ENCODE measurements at regions not wholly inside any gene's neighbourhood (a gene's known extent, or its start where the extent isn't known, plus 50 kb on each side); places are given as distances from the start of the nearest gene placed in this dataset.

GRCh38 chr16:62190426-62190825 lies 154.2 kb upstream of the CDH8 start:
- ATAC-seq (no peak), DNase-seq (ENCODE audit: low spot score) (no peak)
- intact Hi-C loops (cut with DNase I), result no loop called here

GRCh38 chr16:62177351-62178203 lies 141.3 kb upstream of the CDH8 start:
- intact Hi-C loops (cut with DNase I), result no loop called here
- no peak for DNase-seq (ENCODE audit: low spot score)
- no peak for ATAC-seq

DNA sequence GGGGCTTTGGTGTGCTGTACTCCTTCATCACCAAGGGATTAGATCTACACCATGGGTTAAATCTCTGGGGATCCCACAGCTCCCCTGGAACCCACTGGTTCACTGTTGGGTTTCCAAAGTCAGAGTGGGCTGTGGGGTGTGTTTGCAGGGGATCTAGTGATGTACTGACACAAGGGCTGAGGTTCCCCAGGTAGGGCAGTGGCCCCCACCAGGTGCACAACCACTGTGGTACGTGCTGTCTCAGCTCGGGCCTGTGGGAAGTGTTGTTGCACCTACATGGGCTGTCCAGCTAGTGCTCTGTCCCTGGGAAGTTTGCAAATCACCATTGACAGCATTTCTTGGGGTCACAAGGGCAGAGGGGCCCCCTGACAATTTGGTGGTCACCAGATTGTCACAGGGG lies 134.4 kb upstream of the CDH8 start:
- no peak for DNase-seq (ENCODE audit: low spot score)
- intact Hi-C loops (cut with DNase I), result no loop called here
- ATAC-seq, result no peak

GRCh38 chr16:62167551-62167950 lies 131.3 kb upstream of the CDH8 start:
- intact Hi-C loops (cut with DNase I), result no loop called here
- DNase-seq (ENCODE audit: low spot score) (no peak), ATAC-seq (no peak)

DNA sequence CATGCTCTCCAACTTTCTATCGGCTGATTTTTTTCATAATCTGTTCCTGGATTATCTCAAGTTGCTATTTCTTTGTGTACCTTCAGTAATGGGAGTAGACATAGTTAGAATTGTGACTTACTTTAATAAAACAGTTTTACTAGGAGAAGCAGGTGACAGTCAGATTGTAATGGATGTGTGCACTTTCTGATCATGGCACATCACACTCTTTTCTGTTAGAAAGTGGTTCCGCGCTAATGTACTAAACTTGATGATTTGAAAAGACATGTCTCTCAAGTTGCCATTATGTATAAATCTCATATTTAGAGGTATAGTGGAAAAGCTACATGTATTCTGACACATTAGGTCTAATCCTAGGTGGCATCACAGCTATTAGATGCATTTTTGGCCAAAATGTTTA lies 121.3 kb upstream of the CDH8 start:
- no peak for DNase-seq (ENCODE audit: low spot score)
- ATAC-seq, result no peak
- intact Hi-C loops (cut with DNase I), result no loop called here

- no peak for DNase-seq (ENCODE audit: low spot score)
- no peak for ATAC-seq
- intact Hi-C loops (cut with DNase I), result no loop called here
These were observed 120.7 kb upstream of the CDH8 start for GRCh38 chr16:62156971-62157370.

- intact Hi-C loops (cut with DNase I), result no loop called here
- ATAC-seq (no peak), DNase-seq (ENCODE audit: low spot score) (no peak)
These were observed 113.4 kb upstream of the CDH8 start for GRCh38 chr16:62149631-62150030.

DNA sequence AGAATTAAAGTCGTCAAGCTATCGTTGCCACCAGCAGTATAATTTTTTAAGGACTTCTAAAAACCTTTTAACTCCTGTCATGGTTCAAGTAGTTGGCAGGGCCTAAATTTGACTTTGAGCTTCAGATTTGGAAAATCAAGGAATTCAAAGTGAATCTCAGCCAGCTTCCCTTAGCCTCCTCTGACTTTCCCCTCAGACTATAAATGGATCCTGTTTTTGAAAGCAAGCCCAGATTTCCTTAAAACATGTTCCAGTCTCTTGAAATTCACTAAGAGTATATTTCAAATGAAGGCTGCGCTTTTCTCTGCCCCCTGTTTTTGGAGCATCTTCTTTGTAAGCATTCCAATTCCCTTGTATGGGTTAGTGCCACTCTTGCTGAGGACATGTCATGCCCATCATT lies 101.8 kb upstream of the CDH8 start:
- ATAC-seq, result no peak
- intact Hi-C loops (cut with DNase I), result no loop called here
- no peak for DNase-seq (ENCODE audit: low spot score)

- intact Hi-C loops (cut with DNase I), result no loop called here
- ATAC-seq (no peak), DNase-seq (ENCODE audit: low spot score) (no peak)
These were observed 99.7 kb upstream of the CDH8 start for GRCh38 chr16:62135911-62136310.

- no peak for ATAC-seq
- intact Hi-C loops (cut with DNase I), result no loop called here
- no peak for DNase-seq (ENCODE audit: low spot score)
These were observed 99.2 kb upstream of the CDH8 start for GRCh38 chr16:62135446-62135845.

DNA sequence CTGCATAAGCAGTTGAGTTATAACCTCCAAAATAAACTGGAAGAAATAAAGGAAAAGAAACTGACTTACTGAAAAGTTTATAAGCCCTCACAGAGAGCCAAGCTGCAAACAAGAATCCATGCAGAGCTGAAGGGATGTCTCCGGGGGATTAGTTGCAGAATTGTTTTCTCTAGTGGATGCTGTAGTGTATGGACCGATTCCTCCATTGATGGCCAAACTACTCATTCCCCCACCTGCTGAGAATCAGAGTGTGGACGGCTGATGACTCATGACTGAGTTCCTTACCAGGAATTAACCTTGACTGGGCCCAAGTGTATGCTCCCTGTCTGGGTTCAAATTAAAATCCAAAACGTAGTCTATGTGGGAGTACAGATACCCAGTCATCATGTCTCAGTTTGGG lies 93.9 kb upstream of the CDH8 start:
- ATAC-seq (no peak), DNase-seq (ENCODE audit: low spot score) (no peak)
- intact Hi-C loops (cut with DNase I), result no loop called here

- DNase-seq (ENCODE audit: low spot score), result no peak
- no peak for ATAC-seq
- intact Hi-C loops (cut with DNase I), result no loop called here
These were observed 69.0 kb upstream of the CDH8 start for GRCh38 chr16:62105244-62105643.

GRCh38 chr16:62102588-62102987 lies 66.3 kb upstream of the CDH8 start:
- intact Hi-C loops (cut with DNase I), result no loop called here
- DNase-seq (ENCODE audit: low spot score) (no peak), ATAC-seq (no peak)

- ATAC-seq (no peak), DNase-seq (ENCODE audit: low spot score) (no peak)
- intact Hi-C loops (cut with DNase I), result no loop called here
These were observed 64.4 kb upstream of the CDH8 start for GRCh38 chr16:62100651-62101050.

- ATAC-seq (no peak), DNase-seq (ENCODE audit: low spot score) (no peak)
- intact Hi-C loops (cut with DNase I), result no loop called here
These were observed 53.5 kb upstream of the CDH8 start for GRCh38 chr16:62089715-62090114.

DNA sequence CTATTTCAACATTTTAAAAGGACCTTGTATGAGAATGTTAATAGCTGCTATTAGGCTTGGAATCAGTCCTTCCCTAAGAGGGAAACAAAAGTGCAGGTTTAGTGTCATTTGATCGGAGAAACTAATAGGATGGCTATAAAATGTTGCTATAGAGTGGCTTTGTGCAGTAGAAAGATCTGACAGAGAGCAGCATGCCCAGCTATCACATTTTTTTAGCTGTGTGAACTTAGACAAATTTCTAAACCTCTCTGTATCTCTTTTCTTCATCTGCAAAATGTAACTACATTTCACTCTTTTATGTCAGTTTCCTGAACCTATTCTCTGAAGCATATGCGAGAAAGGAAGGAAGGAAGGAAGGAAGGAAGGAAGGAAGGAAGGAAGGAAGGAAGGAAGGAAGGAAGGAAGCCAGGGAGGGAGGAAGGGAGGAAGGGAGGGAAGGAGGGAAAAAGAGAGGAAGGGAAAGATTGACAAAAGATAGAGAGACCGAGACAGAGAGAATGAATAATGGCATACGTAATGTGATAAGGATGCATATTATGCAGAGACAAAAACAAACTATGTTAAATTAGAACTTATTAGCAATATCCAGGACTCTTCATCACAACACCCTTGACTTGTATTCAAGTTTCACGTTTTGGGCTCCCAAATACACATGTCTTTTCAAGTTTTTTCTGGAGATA lies 52.6 kb upstream of the CDH8 start:
- intact Hi-C loops (cut with DNase I), result no loop called here
- no peak for ATAC-seq
- DNase-seq (ENCODE audit: low spot score), result no peak
